ENCODE measurements at regions not wholly inside any gene's neighbourhood (a gene's known extent, or its start where the extent isn't known, plus 50 kb on each side); places are given as distances from the start of the nearest gene placed in this dataset.

DNA sequence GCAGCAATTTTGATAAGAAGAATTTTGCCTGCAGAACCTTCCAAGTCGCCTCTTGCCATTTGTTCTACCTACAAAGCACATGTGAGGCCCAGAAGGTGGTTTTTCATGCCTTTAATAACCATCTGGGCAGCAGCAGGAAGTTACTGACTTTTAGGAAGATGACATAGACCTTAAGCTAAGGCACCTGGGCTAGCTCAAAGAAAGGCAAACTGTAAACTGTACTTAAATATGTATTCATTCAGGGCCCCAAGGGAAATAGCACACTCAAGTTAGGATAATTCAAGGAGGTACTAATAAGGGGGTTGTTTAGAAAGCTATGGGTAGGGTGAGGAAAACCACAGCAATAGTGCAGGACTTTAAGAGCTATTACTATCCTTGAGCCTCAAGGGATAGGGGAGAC, 57.3 kb upstream of the HSPB3 start:
- H3K9me1 ChIP-seq (ENCODE audit: control insufficient read depth, insufficient read depth, low read length) = no peaks in the 10 kb centered on the region
- ChIA-PET POLR2A (no interaction called here), CTCF (ENCODE audit: low intra/inter-chr PET ratio) (no interaction called here)
- H3K9ac ChIP-seq (ENCODE audit: insufficient read depth in 1 of 2, low read depth in 2 of 2, low read length in 2 of 2) = no peak overlapping the region
- ATAC-seq (no peak), DNase-seq (ENCODE audit: extremely low read depth in 1 of 4, low spot score in 3 of 4) (no peak), FAIRE-seq (no peak)
- no peak overlapping the region for H3K4me3 ChIP-seq
- H3K27ac ChIP-seq (ENCODE audit: extremely low read depth, low read depth, low read length) = no peak overlapping the region
- H2AFZ ChIP-seq (ENCODE audit: low read depth, low read length) = no peak overlapping the region
- H3K9me3 ChIP-seq (replicated peaks; ENCODE audit: control insufficient read depth, insufficient read depth, low read depth, low read length) = no peaks in the 10 kb centered on the region
- intact Hi-C loops (cut with micrococcal nuclease) (no loop called here), in situ Hi-C loops (cut with MboI) (no loop called here)
- peaks cover 38% of the 10 kb centered on the region for H3K79me2 ChIP-seq (ENCODE audit: control insufficient read depth, insufficient read depth, low read length)
- no peaks in the 10 kb centered on the region for H4K20me1 ChIP-seq (replicated peaks; ENCODE audit: control insufficient read depth, insufficient read depth, low read length)
- H3K27me3 ChIP-seq (ENCODE audit: control insufficient read depth in 2 of 2, insufficient read depth in 2 of 2, low read length in 2 of 2) = no peaks in the 10 kb centered on the region
- TF ChIP-seq TEAD2 (tag; IDR thresholded peaks at IDR 0.05) = no peak
- no peak for TF ChIP-seq BRD4 (IDR thresholded peaks at IDR 0.05)
- no peak for TF ChIP-seq E2F8 (IDR thresholded peaks at IDR 0.05; ENCODE audit: low read depth, partially characterized antibody)
- TF ChIP-seq TSHZ1 (CRISPR knock-in tag; IDR thresholded peaks at IDR 0.05) = no peak
- TF ChIP-seq POLR2AphosphoS5 (IDR thresholded peaks at IDR 0.05; ENCODE audit: control insufficient read depth, insufficient read depth, low read depth, low read length) = no peak
- no peak for TF ChIP-seq KDM5B (IDR thresholded peaks at IDR 0.05; ENCODE audit: insufficient replicate concordance, low read depth, low read length)
- TF ChIP-seq, protein P1, sequence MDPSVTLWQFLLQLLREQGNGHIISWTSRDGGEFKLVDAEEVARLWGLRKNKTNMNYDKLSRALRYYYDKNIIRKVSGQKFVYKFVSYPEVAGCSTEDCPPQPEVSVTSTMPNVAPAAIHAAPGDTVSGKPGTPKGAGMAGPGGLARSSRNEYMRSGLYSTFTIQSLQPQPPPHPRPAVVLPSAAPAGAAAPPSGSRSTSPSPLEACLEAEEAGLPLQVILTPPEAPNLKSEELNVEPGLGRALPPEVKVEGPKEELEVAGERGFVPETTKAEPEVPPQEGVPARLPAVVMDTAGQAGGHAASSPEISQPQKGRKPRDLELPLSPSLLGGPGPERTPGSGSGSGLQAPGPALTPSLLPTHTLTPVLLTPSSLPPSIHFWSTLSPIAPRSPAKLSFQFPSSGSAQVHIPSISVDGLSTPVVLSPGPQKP (CRISPR knock-in tag; IDR thresholded peaks at IDR 0.05) = no peak
- no peak for TF ChIP-seq ARID2 (IDR thresholded peaks at IDR 0.05)
- no peak for TF ChIP-seq ATF4 (CRISPR knock-in tag; IDR thresholded peaks at IDR 0.05)
- TF ChIP-seq NFXL1 (CRISPR knock-in tag; IDR thresholded peaks at IDR 0.05) = no peak
- no peak for TF ChIP-seq KLF16 (IDR thresholded peaks at IDR 0.05)
- no peak for TF ChIP-seq SMARCA5 (IDR thresholded peaks at IDR 0.05)
- no peak for TF ChIP-seq ZNF699 (CRISPR knock-in tag; IDR thresholded peaks at IDR 0.05; ENCODE audit: insufficient replicate concordance)
- TF ChIP-seq ADNP (tag; IDR thresholded peaks at IDR 0.05) = no peak
- TF ChIP-seq PPARD (CRISPR knock-in tag; IDR thresholded peaks at IDR 0.05) = no peak
- peaks cover 34% of the 10 kb centered on the region for H3K36me3 ChIP-seq (ENCODE audit: control insufficient read depth, insufficient read depth, low read length)
- H3K4me1 ChIP-seq (replicated peaks in 1 of 2; ENCODE audit: control insufficient read depth in 2 of 2, insufficient read depth in 2 of 2, low read length in 2 of 2) = peaks cover 0 to 10% of the 10 kb centered on the region in 2 experiments; a peak in 3 of 5 replicates
- no TSS peak for BruUV-seq (replicated peaks)
- no peak overlapping the region for H3K4me2 ChIP-seq (ENCODE audit: insufficient read depth, low read length)
- 83% methylated on average over 1 of the region's 1 CpG for WGBS (ENCODE audit: insufficient coverage, low coverage, missing lambda C conversion rate)
